ENCODE measurements at regions not wholly inside any gene's neighbourhood (a gene's known extent, or its start where the extent isn't known, plus 50 kb on each side); places are given as distances from the start of the nearest gene placed in this dataset.

- no peak overlapping the region for H3K9ac ChIP-seq (ENCODE audit: insufficient read depth, low read length, poor library complexity, severe bottlenecking)
- intact Hi-C loops (cut with micrococcal nuclease): no loop called here
- Mint-ChIP-seq H3K4me3 (no peak overlapping the region), H3K36me3 (no peaks in the 10 kb centered on the region), H3K27ac (no peak overlapping the region), H3K27me3 (ENCODE audit: low read depth in 3 of 3) (no peaks in the 10 kb centered on the region), H3K9me3 (no peaks in the 10 kb centered on the region), H3K4me1 (no peaks in the 10 kb centered on the region)
- no peak overlapping the region for H3K27ac ChIP-seq (ENCODE audit: low read depth in 1 of 2, low read length in 2 of 2)
- WGBS (ENCODE audit: insufficient coverage): no CpG with 5 or more reads among the region's 4 CpGs
- no peak for DNase-seq
- no peaks in the 10 kb centered on the region for H3K4me1 ChIP-seq (ENCODE audit: control insufficient read depth in 1 of 2, insufficient read depth in 2 of 2, low read length in 2 of 2)
- no peak for TF ChIP-seq CTCF (IDR thresholded peaks at IDR 0.05)
- H3K27me3 ChIP-seq (ENCODE audit: control insufficient read depth in 2 of 2, insufficient read depth in 2 of 2, low read length in 2 of 2): no peaks in the 10 kb centered on the region
- H4K20me1 ChIP-seq (ENCODE audit: insufficient read depth, low read length): no peaks in the 10 kb centered on the region
- no peaks in the 10 kb centered on the region for H3K9me3 ChIP-seq (replicated peaks in 1 of 2; ENCODE audit: control insufficient read depth in 1 of 2, insufficient read depth in 1 of 2, low read length in 2 of 2)
- H3K79me2 ChIP-seq (ENCODE audit: insufficient read depth, low read length): no peaks in the 10 kb centered on the region
- no peak overlapping the region for H3K4me2 ChIP-seq (replicated peaks; ENCODE audit: extremely low read depth, low read length, poor library complexity, severe bottlenecking)
- H2AFZ ChIP-seq (ENCODE audit: insufficient read depth, low read depth, low read length, poor library complexity, severe bottlenecking): no peak overlapping the region
- no peak overlapping the region for H3K4me3 ChIP-seq (replicated peaks in 1 of 3; ENCODE audit: low read depth in 2 of 3, low read length in 3 of 3)
- H3K36me3 ChIP-seq (replicated peaks in 1 of 2; ENCODE audit: control insufficient read depth in 1 of 2, insufficient read depth in 2 of 2, low read length in 2 of 2): no peaks in the 10 kb centered on the region
These were observed 304.7 kb downstream of the SH2D1A start for GRCh38 chrX:124651031-124651430.

- Histone ChIP-seq H3K4me3 (replicated peaks in 1 of 3; ENCODE audit: low read depth in 2 of 3, low read length in 3 of 3) (no peak overlapping the region), H2AFZ (ENCODE audit: insufficient read depth, low read depth, low read length, poor library complexity, severe bottlenecking) (no peak overlapping the region), H3K4me2 (replicated peaks; ENCODE audit: extremely low read depth, low read length, poor library complexity, severe bottlenecking) (no peak overlapping the region), H3K9ac (ENCODE audit: insufficient read depth, low read length, poor library complexity, severe bottlenecking) (no peak overlapping the region), H3K9me3 (replicated peaks in 1 of 2; ENCODE audit: control insufficient read depth in 1 of 2, insufficient read depth in 1 of 2, low read length in 2 of 2) (no peaks in the 10 kb centered on the region), H3K4me1 (ENCODE audit: control insufficient read depth in 1 of 2, insufficient read depth in 2 of 2, low read length in 2 of 2) (no peaks in the 10 kb centered on the region), H3K36me3 (replicated peaks in 1 of 2; ENCODE audit: control insufficient read depth in 1 of 2, insufficient read depth in 2 of 2, low read length in 2 of 2) (no peaks in the 10 kb centered on the region), H3K27me3 (ENCODE audit: control insufficient read depth in 2 of 2, insufficient read depth in 2 of 2, low read length in 2 of 2) (no peaks in the 10 kb centered on the region), H3K27ac (ENCODE audit: low read depth in 1 of 2, low read length in 2 of 2) (no peak overlapping the region), H3K79me2 (ENCODE audit: insufficient read depth, low read length) (no peaks in the 10 kb centered on the region), H4K20me1 (ENCODE audit: insufficient read depth, low read length) (no peaks in the 10 kb centered on the region)
- no peak for TF ChIP-seq CTCF (IDR thresholded peaks at IDR 0.05)
- Mint-ChIP-seq H3K4me3 (no peak overlapping the region), H3K27ac (no peak overlapping the region), H3K27me3 (ENCODE audit: low read depth in 3 of 3) (no peaks in the 10 kb centered on the region), H3K36me3 (no peaks in the 10 kb centered on the region), H3K9me3 (peaks cover 0 to 3% (median 0%) of the 10 kb centered on the region in 7 donors), H3K4me1 (no peaks in the 10 kb centered on the region)
- WGBS (ENCODE audit: insufficient coverage): no CpG with 5 or more reads among the region's 7 CpGs
- intact Hi-C loops (cut with micrococcal nuclease): no loop called here
- no peak for DNase-seq
These were observed 319.4 kb downstream of the SH2D1A start for GRCh38 chrX:124665621-124666400.

Measured in CD14-positive monocyte (primary cell).